Psoas muscle (tissue), 7 donors: ENCODE measurements at regions not wholly inside any gene's neighbourhood (a gene's known extent, or its start where the extent isn't known, plus 50 kb on each side); places are given as distances from the start of the nearest gene placed in this dataset.

Experiments
- ATAC-seq, 4 donors: fragments of 200-7000 bp; cut with Tn5 transposase; one replicate each; pipeline ENCODE4 v1.9.1; 2020; ENCODE audit warnings: moderate library complexity in 3 of 4, mild to moderate bottlenecking in 2 of 4
- DNase-seq, 2 donors: peaks; one replicate each; pipeline ENCODE4 v3.0.0-alpha.2; 2020
- H3K27ac ChIP-seq: fragments of 200-600 bp; one replicate; pipeline ENCODE4 v1.8.0; 2022
- H3K27me3 ChIP-seq, 3 donors: fragments of 200-600 bp in 1 of 3; one replicate each; pipeline versions ENCODE4 v1.6.1 to v1.8.0; 2013 to 2022; ENCODE audit warnings: low read length in 2 of 3, mild to moderate bottlenecking in 2 of 3, moderate library complexity in 1 of 3; ENCODE audit not compliant: insufficient read depth in 3 of 3
- H3K36me3 ChIP-seq, 2 donors: fragments of 200-600 bp in 1 of 2; one replicate each; pipeline versions ENCODE4 v1.6.1 to v1.8.0; 2013 to 2022; ENCODE audit warnings: low read depth in 1 of 2, mild to moderate bottlenecking in 1 of 2, moderate library complexity in 1 of 2; ENCODE audit not compliant: insufficient read depth in 1 of 2
- H3K4me1 ChIP-seq: fragments of 200-600 bp; one replicate; pipeline ENCODE4 v1.8.0; 2022
- H3K4me3 ChIP-seq: fragments of 200-600 bp; one replicate; pipeline ENCODE4 v1.8.0; 2022; ENCODE audit warnings: mild to moderate bottlenecking
- H3K9me3 ChIP-seq: fragments of 200-600 bp; one replicate; pipeline ENCODE4 v1.8.0; 2022
- WGBS, 3 donors: extraction: QIAGEN DNeasy Blood & Tissue Kit; methylation state at CpG; one replicate each; pipeline versions ENCODE4 v1.1.6 to v1.1.7; 2013; 5-methylcytosine and 5-hydroxymethylcytosine counted together
- intact Hi-C, 2 donors: fragments of 100-400 bp; cut with DNase I; formaldehyde crosslinking; loops; one replicate each; pipeline versions ENCODE4 v1.11.0 to v1.14.2; 2022
- TF ChIP-seq, protein P1 (sequence below): fragments of 200-600 bp; IDR thresholded peaks from one replicate; pipeline ENCODE4 v1.8.0; 2022; ENCODE audit warnings: antibody characterized with exemption
- donor health status: healthy with polysubstance abuse.
- donor health status: DM: no; HTN: no; CAD: no; lungs with moderate emphysema.
- donor health status: Bipolar disorder and iron deficiency.
- donor health status: healthy.
- donor health status: DM: yes; HTN: yes; CAD: no.
- donor health status: DM: no; HTN: no; CAD: no.
- donor health status: DM: yes; HTN: yes; CAD: no.

DNA sequence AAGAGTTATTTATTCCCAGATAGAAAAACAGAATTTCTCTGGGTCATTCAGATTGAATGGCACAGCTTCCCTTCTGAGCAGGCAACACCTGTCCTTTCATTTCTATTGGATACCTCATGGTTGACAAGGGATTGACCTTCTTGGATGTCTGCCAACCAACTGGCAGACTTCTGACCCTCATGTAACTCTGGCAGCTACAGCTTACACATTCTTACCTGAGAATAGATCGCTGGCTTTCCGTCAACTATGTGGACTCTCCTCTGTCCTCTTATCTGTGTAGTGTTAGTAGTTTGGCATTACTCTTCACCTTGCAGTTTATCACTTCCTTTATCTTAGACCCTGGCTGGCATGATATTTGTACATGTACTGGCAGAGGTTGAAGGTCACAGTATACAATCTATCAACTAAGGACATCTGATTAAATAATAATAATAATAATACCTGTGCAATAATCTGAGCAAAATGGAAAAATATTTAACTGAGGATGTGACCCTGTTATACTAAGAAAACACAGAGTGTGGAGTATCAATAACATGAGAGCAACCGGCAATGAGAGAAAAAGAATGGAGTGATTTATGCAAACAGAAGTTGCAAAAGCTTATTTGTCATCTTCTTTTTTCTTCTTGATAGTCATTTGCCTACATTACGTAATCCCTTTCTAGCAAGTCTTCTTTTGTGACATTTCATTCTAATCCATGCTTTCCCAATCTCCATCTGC is 1118.2 kb downstream of the ARAP2 start:
- Histone ChIP-seq H3K9me3 (peaks cover 8% of the 10 kb centered on the region), H3K27ac (no peak overlapping the region), H3K4me3 (no peak overlapping the region), H3K36me3 (no peaks in the 10 kb centered on the region), H3K27me3 (no peaks in the 10 kb centered on the region), H3K4me1 (no peaks in the 10 kb centered on the region)
- WGBS, 3 donors: 60 to 79% (median 63%) methylated on average over 4 of the region's 4 CpGs
- intact Hi-C loops: no loop called here
- TF ChIP-seq, protein P1, sequence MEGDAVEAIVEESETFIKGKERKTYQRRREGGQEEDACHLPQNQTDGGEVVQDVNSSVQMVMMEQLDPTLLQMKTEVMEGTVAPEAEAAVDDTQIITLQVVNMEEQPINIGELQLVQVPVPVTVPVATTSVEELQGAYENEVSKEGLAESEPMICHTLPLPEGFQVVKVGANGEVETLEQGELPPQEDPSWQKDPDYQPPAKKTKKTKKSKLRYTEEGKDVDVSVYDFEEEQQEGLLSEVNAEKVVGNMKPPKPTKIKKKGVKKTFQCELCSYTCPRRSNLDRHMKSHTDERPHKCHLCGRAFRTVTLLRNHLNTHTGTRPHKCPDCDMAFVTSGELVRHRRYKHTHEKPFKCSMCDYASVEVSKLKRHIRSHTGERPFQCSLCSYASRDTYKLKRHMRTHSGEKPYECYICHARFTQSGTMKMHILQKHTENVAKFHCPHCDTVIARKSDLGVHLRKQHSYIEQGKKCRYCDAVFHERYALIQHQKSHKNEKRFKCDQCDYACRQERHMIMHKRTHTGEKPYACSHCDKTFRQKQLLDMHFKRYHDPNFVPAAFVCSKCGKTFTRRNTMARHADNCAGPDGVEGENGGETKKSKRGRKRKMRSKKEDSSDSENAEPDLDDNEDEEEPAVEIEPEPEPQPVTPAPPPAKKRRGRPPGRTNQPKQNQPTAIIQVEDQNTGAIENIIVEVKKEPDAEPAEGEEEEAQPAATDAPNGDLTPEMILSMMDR: no peak
- DNase-seq (no peak), ATAC-seq (peak; percentile 68 to 86 (median 76))

DNA sequence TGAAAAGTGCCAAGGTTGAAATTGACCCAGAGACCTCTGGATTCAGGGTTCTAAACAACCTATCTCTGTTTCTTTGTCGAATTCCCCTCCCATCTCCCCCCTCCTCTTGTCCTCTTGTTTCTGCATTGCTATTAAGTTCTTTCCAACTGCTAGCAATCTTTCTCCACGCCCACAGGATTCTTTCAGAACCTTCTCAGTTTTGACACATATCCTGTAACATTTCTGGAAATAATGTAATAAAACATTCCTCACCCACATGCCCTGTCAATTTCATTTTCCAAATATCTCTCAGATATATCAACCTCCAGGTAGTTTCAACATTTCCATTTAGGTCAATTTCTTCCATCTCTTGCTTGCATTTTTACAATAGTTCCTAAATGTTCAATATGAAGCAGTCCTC is 1105.9 kb downstream of the ARAP2 start:
- intact Hi-C loops: no loop called here
- Histone ChIP-seq H3K36me3 (no peaks in the 10 kb centered on the region), H3K4me3 (no peak overlapping the region), H3K27me3 (no peaks in the 10 kb centered on the region), H3K9me3 (no peaks in the 10 kb centered on the region), H3K4me1 (no peaks in the 10 kb centered on the region), H3K27ac (no peak overlapping the region)
- ATAC-seq: no peak
- DNase-seq: no peak
- 54 to 61% (median 55%) methylated on average over 2 of the region's 2 CpGs for WGBS, 3 donors
- TF ChIP-seq, protein P1: no peak

DNA sequence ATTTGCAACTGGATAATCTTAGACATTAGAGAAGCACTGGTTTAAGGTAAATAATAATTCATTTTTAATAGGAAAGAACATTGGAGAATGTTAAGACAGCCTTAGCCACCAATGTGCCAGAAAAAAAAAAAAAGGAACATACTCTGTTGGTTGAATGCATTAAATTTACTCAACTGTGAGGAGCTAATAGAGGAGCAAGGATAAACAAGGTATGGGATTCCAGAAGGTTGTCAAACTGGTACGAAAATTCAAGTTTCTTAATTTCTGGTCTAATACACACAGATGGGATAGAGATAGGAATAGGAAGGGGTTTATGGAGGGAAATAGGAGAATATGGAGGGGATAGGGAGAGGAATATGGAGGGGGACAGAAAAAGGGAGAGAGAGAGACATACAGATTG is 1096.6 kb downstream of the ARAP2 start:
- TF ChIP-seq, protein P1: no peak
- H3K4me3 ChIP-seq: no peak overlapping the region
- ATAC-seq (no peak), DNase-seq (no peak)
- no peaks in the 10 kb centered on the region for H3K4me1 ChIP-seq
- no peaks in the 10 kb centered on the region for H3K9me3 ChIP-seq
- intact Hi-C loops: no loop called here
- no peak overlapping the region for H3K27ac ChIP-seq
- H3K36me3 ChIP-seq: no peaks in the 10 kb centered on the region
- 90 to 95% (median 91%) methylated on average over 1 of the region's 1 CpG for WGBS, 3 donors
- no peaks in the 10 kb centered on the region for H3K27me3 ChIP-seq

DNA sequence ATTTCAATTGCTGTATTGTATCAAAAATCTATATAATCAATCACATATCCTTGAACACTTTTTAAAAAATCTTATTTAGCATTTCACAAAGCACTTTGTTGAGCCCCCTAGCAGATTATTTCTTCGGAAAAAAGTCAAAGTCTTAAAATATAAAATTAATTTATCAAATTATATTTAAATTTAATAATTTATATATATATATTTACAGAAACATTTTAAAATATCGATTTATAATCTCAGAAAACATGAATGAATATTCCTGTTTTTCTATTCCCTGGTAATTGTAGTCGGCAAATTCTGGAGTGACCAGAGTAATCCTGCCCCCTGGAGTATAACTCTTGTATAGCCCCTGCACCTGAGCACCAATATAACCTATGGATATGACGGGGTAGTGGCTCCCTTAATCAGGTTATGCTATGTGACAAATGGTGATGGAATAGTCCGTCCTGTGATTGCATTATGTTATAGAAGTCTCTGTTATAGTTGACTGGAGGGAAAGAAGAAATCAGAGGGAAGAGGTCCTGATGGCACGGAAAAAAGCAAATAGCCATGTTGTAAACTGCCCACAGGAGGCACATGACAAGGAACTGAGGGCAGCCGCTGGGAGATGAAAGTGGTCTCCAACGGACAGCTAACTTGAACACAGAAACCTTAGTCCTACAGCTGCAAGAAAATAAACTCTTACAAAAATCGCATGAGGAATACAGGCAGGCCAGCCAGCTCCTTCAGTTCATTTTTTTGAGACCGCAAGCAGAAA is 1092.3 kb downstream of the ARAP2 start:
- H3K27me3 ChIP-seq: no peaks in the 10 kb centered on the region
- no peak overlapping the region for H3K4me3 ChIP-seq
- no peaks in the 10 kb centered on the region for H3K4me1 ChIP-seq
- no peak for DNase-seq
- intact Hi-C loops: no loop called here
- no peaks in the 10 kb centered on the region for H3K9me3 ChIP-seq
- 68 to 73% (median 72%) methylated on average over 10 of the region's 10 CpGs for WGBS, 3 donors
- no peak overlapping the region for H3K27ac ChIP-seq
- H3K36me3 ChIP-seq: no peaks in the 10 kb centered on the region
- no peak for ATAC-seq
- TF ChIP-seq, protein P1: peak; percentile 24
